ENCODE measurements at regions not wholly inside any gene's neighbourhood (a gene's known extent, or its start where the extent isn't known, plus 50 kb on each side); places are given as distances from the start of the nearest gene placed in this dataset.

- no peak for TF ChIP-seq POLR2A (IDR thresholded peaks at IDR 0.05)
- TF ChIP-seq POLR2AphosphoS5 (IDR thresholded peaks at IDR 0.05), result no peak
Observed at GRCh38 chr2:30339071-30339470, 107.7 kb downstream of the LBH start.
